OCI-LY1 (cell line): ENCODE measurements at regions not wholly inside any gene's neighbourhood (a gene's known extent, or its start where the extent isn't known, plus 50 kb on each side); places are given as distances from the start of the nearest gene placed in this dataset.

Experiments used
- H2AFZ ChIP-seq: fragments of 200-600 bp; sonication (generic), shearing (Covaris generic); 2 replicates; pipeline ENCODE4 v1.6.0; 2014; ENCODE audit warnings: antibody characterized with exemption, mild to moderate bottlenecking, low read length
- H3F3A ChIP-seq: fragments of 200-600 bp; sonication (generic), shearing (Covaris generic); 2 replicates; pipeline ENCODE4 v1.6.0; 2014; ENCODE audit warnings: mild to moderate bottlenecking, antibody characterized with exemption, low read length, moderate library complexity; ENCODE audit not compliant: insufficient read depth
- H3K27ac ChIP-seq: fragments of 200-600 bp; sonication (generic); 2 replicates; pipeline ENCODE4 v1.5.1; 2014; ENCODE audit warnings: low read length, mixed run types, mild to moderate bottlenecking, low read depth; ENCODE audit not compliant: poor library complexity, severe bottlenecking
- H3K27me3 ChIP-seq: fragments of 200-600 bp; sonication (generic); 2 replicates; pipeline ENCODE4 v1.6.0; 2014; ENCODE audit warnings: antibody characterized with exemption, mild to moderate bottlenecking, low read length, moderate library complexity; ENCODE audit not compliant: insufficient read depth
- H3K36me3 ChIP-seq: fragments of 200-600 bp; sonication (generic); 2 replicates; pipeline ENCODE4 v1.6.1; 2014; ENCODE audit warnings: mild to moderate bottlenecking, antibody characterized with exemption, low read length, moderate library complexity, mixed read lengths; ENCODE audit not compliant: insufficient read depth
- H3K4me1 ChIP-seq: fragments of 200-600 bp; sonication (generic); 2 replicates; pipeline ENCODE4 v1.5.1; 2014; ENCODE audit warnings: mild to moderate bottlenecking, low read length, moderate library complexity; ENCODE audit not compliant: insufficient read depth, severe bottlenecking
- H3K4me2 ChIP-seq: fragments of 200-600 bp; sonication (generic), shearing (Covaris generic); 2 replicates; pipeline ENCODE4 v1.6.1; 2014; ENCODE audit warnings: low read length
- H3K4me3 ChIP-seq: fragments of 200-600 bp; sonication (generic); 2 replicates; pipeline ENCODE4 v1.5.1; 2014; ENCODE audit warnings: low read length, low read depth, mild to moderate bottlenecking, mixed read lengths; ENCODE audit not compliant: poor library complexity, severe bottlenecking
- H3K79me2 ChIP-seq: fragments of 200-600 bp; shearing (Covaris generic); 2 replicates; pipeline ENCODE4 v1.6.1; 2016; ENCODE audit warnings: mixed run types, low read length, mixed read lengths; ENCODE audit not compliant: insufficient read depth
- H3K9ac ChIP-seq: fragments of 200-600 bp; sonication (generic), shearing (Covaris generic); 2 replicates; pipeline ENCODE4 v1.6.1; 2014; ENCODE audit warnings: mild to moderate bottlenecking, low read length, mixed read lengths
- H3K9me2 ChIP-seq: fragments of 200-600 bp; sonication (generic), shearing (Covaris generic); 2 replicates; pipeline ENCODE4 v1.6.1; 2014; ENCODE audit warnings: low read depth, mild to moderate bottlenecking, low read length, mixed read lengths
- H3K9me3 ChIP-seq: fragments of 200-600 bp; shearing (Covaris generic); 2 replicates; pipeline ENCODE4 v1.6.1; 2014; ENCODE audit warnings: low read length, mixed read lengths
- H4K20me1 ChIP-seq: fragments of 200-600 bp; sonication (generic), shearing (Covaris generic); 2 replicates; pipeline ENCODE4 v1.6.0; 2016; ENCODE audit warnings: mild to moderate bottlenecking, low read length; ENCODE audit not compliant: insufficient read depth
- CTCF ChIP-seq: fragments of 200-600 bp; sonication (generic), shearing (Covaris generic); IDR thresholded peaks from 2 replicates; pipeline ENCODE4 v1.5.1; 2017; ENCODE audit warnings: mild to moderate bottlenecking, antibody characterized with exemption, low read length, moderate library complexity, mixed read lengths
- EZH2 ChIP-seq: fragments of 200-600 bp; sonication (generic), shearing (Covaris generic); IDR thresholded peaks from 2 replicates; pipeline ENCODE4 v1.8.0; 2017; ENCODE audit warnings: borderline replicate concordance, mixed run types, mild to moderate bottlenecking, antibody characterized with exemption, low read length, moderate library complexity, mixed read lengths

DNA sequence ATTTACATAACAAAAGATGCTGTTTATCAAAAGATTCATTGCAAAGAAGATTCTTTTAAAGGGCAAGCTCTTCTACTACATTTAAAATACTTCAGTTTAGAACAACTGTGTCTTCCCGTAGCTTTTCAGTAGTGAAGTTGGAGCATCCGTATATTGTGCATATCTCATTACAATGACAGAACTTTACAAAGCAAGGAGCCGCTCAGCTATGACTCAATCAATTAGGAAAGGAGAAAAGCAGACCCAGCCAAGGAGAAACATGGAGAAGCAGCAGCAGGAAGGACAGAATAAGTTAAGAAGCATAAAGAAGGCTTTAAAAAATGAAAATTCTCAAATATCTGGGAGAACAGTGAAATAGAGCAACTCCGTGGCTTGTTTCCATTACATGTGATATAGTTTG, 132.6 kb upstream of the SMLR1 start:
- Histone ChIP-seq H3K27ac (no peak overlapping the region), H3K4me2 (no peak overlapping the region), H3K27me3 (no peaks in the 10 kb centered on the region), H3K36me3 (no peaks in the 10 kb centered on the region), H2AFZ (no peak overlapping the region), H4K20me1 (no peaks in the 10 kb centered on the region), H3F3A (no peaks in the 10 kb centered on the region), H3K9ac (no peak overlapping the region), H3K4me1 (no peaks in the 10 kb centered on the region), H3K79me2 (no peaks in the 10 kb centered on the region), H3K9me3 (no peaks in the 10 kb centered on the region), H3K9me2 (no peaks in the 10 kb centered on the region), H3K4me3 (no peak overlapping the region)
- TF ChIP-seq CTCF: no peak
- TF ChIP-seq EZH2: no peak

GRCh38 chr6:130696806-130697205, 130.4 kb upstream of the SMLR1 start:
- H3K9me2 ChIP-seq: no peaks in the 10 kb centered on the region

GRCh38 chr6:130697271-130697994, 129.8 kb upstream of the SMLR1 start:
- no peaks in the 10 kb centered on the region for H3K4me1 ChIP-seq
- H3K36me3 ChIP-seq: no peaks in the 10 kb centered on the region
- H4K20me1 ChIP-seq: no peaks in the 10 kb centered on the region
- H3K9me2 ChIP-seq: no peaks in the 10 kb centered on the region
- no peaks in the 10 kb centered on the region for H3K27me3 ChIP-seq
- H3K4me3 ChIP-seq: no peak overlapping the region
- no peaks in the 10 kb centered on the region for H3K79me2 ChIP-seq
- no peak overlapping the region for H3K27ac ChIP-seq
- H3K9me3 ChIP-seq: no peaks in the 10 kb centered on the region
- TF ChIP-seq EZH2: no peak
- TF ChIP-seq CTCF: no peak
- no peaks in the 10 kb centered on the region for H3F3A ChIP-seq
- H2AFZ ChIP-seq: no peak overlapping the region
- no peak overlapping the region for H3K4me2 ChIP-seq
- H3K9ac ChIP-seq: no peak overlapping the region

More at GRCh38 chr6:130696806-130697205, 130.4 kb upstream of the SMLR1 start:
- H3K79me2 ChIP-seq: no peaks in the 10 kb centered on the region
- H3K27ac ChIP-seq: no peak overlapping the region
- no peaks in the 10 kb centered on the region for H3K9me3 ChIP-seq
- no peak overlapping the region for H2AFZ ChIP-seq
- no peaks in the 10 kb centered on the region for H3K4me1 ChIP-seq
- H3F3A ChIP-seq: no peaks in the 10 kb centered on the region
- H3K36me3 ChIP-seq: no peaks in the 10 kb centered on the region
- no peak overlapping the region for H3K9ac ChIP-seq
- TF ChIP-seq CTCF (no peak), EZH2 (no peak)
- H3K4me3 ChIP-seq: no peak overlapping the region
- H3K27me3 ChIP-seq: no peaks in the 10 kb centered on the region
- H4K20me1 ChIP-seq: no peaks in the 10 kb centered on the region
- H3K4me2 ChIP-seq: no peak overlapping the region
